NCI-H748 treated with DMSO at 0.1 percent for 48 hours (cell line): ENCODE measurements at regions not wholly inside any gene's neighbourhood (a gene's known extent, or its start where the extent isn't known, plus 50 kb on each side); places are given as distances from the start of the nearest gene placed in this dataset.
"Not testable (repeated sequence)": the region's sequence is repeated elsewhere in the genome, so short reads cannot be mapped to it uniquely, and the experiment has no call there.

Experiments
- DNase-seq: peaks from one replicate; lab custom pipeline; 2025; lab: John Stamatoyannopoulos, UW

- DNase-seq = no peak
Observed at GRCh38 chr3:165635791-165636683, 201.2 kb downstream of the BCHE start.

- peak; percentile 6 for DNase-seq
Observed at GRCh38 chr3:165624761-165625160, 212.5 kb downstream of the BCHE start.

GRCh38 chr3:165622356-165622755, 214.9 kb downstream of the BCHE start:
- no peak for DNase-seq

- no peak for DNase-seq
Observed at GRCh38 chr3:165619069-165619468, 218.2 kb downstream of the BCHE start.

GRCh38 chr3:165617134-165617533, 220.1 kb downstream of the BCHE start:
- no peak for DNase-seq

GRCh38 chr3:165614337-165614736, 222.9 kb downstream of the BCHE start:
- no peak for DNase-seq

GRCh38 chr3:165613014-165613413, 224.2 kb downstream of the BCHE start:
- no peak for DNase-seq

GRCh38 chr3:165607221-165607620, 230.0 kb downstream of the BCHE start:
- DNase-seq = no peak

GRCh38 chr3:165603196-165603595, 234.0 kb downstream of the BCHE start:
- DNase-seq = no peak

GRCh38 chr3:165572566-165572965, 264.7 kb downstream of the BCHE start:
- not testable (repeated sequence) for DNase-seq

GRCh38 chr3:165568907-165569462, 268.2 kb downstream of the BCHE start:
- DNase-seq = peak; percentile 38

- DNase-seq = no peak
Observed at GRCh38 chr3:165555785-165556184, 281.4 kb downstream of the BCHE start.

GRCh38 chr3:165553371-165553770, 283.9 kb downstream of the BCHE start:
- no peak for DNase-seq

- no peak for DNase-seq
Observed at GRCh38 chr3:165549665-165550064, 287.6 kb downstream of the BCHE start.

- DNase-seq = no peak
Observed at GRCh38 chr3:165549037-165549436, 288.2 kb downstream of the BCHE start.

GRCh38 chr3:165545059-165545458, 292.2 kb downstream of the BCHE start:
- no peak for DNase-seq

GRCh38 chr3:165544432-165544831, 292.8 kb downstream of the BCHE start:
- no peak for DNase-seq

GRCh38 chr3:165538166-165538565, 299.1 kb downstream of the BCHE start:
- no peak for DNase-seq

- DNase-seq = peak; percentile 20
Observed at GRCh38 chr3:165532851-165533250, 304.4 kb downstream of the BCHE start.

GRCh38 chr3:165529451-165529850, 307.8 kb downstream of the BCHE start:
- no peak for DNase-seq

- DNase-seq = no peak
Observed at GRCh38 chr3:165526367-165526766, 310.9 kb downstream of the BCHE start.

- no peak for DNase-seq
Observed at GRCh38 chr3:165523801-165524200, 313.4 kb downstream of the BCHE start.

GRCh38 chr3:165522386-165522785, 314.8 kb downstream of the BCHE start:
- no peak for DNase-seq
